AML-193 (cell line): ENCODE measurements at regions not wholly inside any gene's neighbourhood (a gene's known extent, or its start where the extent isn't known, plus 50 kb on each side); places are given as distances from the start of the nearest gene placed in this dataset.

Experiments used
- DNase-seq, 2 experiments: peaks; one replicate each; lab custom pipeline; 2025; lab: John Stamatoyannopoulos, UW

GRCh38 chr2:12110481-12110880 lies 364.0 kb downstream of the LPIN1 start:
- no peak for DNase-seq

GRCh38 chr2:12113412-12113811 lies 367.0 kb downstream of the LPIN1 start:
- no peak for DNase-seq

- DNase-seq = no peak
Measured at GRCh38 chr2:12114816-12115215, 368.4 kb downstream of the LPIN1 start.

- DNase-seq = no peak
Measured at GRCh38 chr2:12116228-12116750, 369.9 kb downstream of the LPIN1 start.

- DNase-seq = no peak
Measured at GRCh38 chr2:12119841-12120240, 373.4 kb downstream of the LPIN1 start.

- no peak for DNase-seq
Measured at GRCh38 chr2:12120281-12121150, 374.1 kb downstream of the LPIN1 start.

- no peak for DNase-seq
Measured at GRCh38 chr2:12124790-12125189, 378.4 kb downstream of the LPIN1 start.

GRCh38 chr2:12126318-12126717 lies 379.9 kb downstream of the LPIN1 start:
- no peak for DNase-seq

- no peak for DNase-seq
Measured at GRCh38 chr2:12127638-12128037, 381.2 kb downstream of the LPIN1 start.

- no peak for DNase-seq
Measured at GRCh38 chr2:12131975-12132374, 385.5 kb downstream of the LPIN1 start.

- no peak for DNase-seq
Measured at GRCh38 chr2:12141618-12142258, 395.3 kb downstream of the LPIN1 start.

- no peak for DNase-seq
Measured at GRCh38 chr2:12151716-12152115, 405.3 kb downstream of the LPIN1 start.

- no peak for DNase-seq
Measured at GRCh38 chr2:12152888-12153287, 406.5 kb downstream of the LPIN1 start.

GRCh38 chr2:12155303-12156051 lies 409.0 kb downstream of the LPIN1 start:
- no peak for DNase-seq

GRCh38 chr2:12156349-12156748 lies 409.9 kb downstream of the LPIN1 start:
- DNase-seq = no peak

- DNase-seq = no peak
Measured at GRCh38 chr2:12161085-12161484, 414.7 kb downstream of the LPIN1 start.

GRCh38 chr2:12162269-12163247 lies 416.1 kb downstream of the LPIN1 start:
- no peak for DNase-seq

GRCh38 chr2:12163866-12164265 lies 417.4 kb downstream of the LPIN1 start:
- DNase-seq = no peak

- DNase-seq = no peak
Measured at GRCh38 chr2:12164689-12165088, 418.3 kb downstream of the LPIN1 start.

- no peak for DNase-seq
Measured at GRCh38 chr2:12167525-12168317, 421.3 kb downstream of the LPIN1 start.
